T-helper 17 cell (primary cell): ENCODE measurements at regions not wholly inside any gene's neighbourhood (a gene's known extent, or its start where the extent isn't known, plus 50 kb on each side); places are given as distances from the start of the nearest gene placed in this dataset.

Source experiments
- ATAC-seq: fragments of 150-1000 bp; cut with Tn5 transposase; 2 replicates; pipeline ENCODE4 v1.10.0; 2021; ENCODE audit warnings: mild to moderate bottlenecking, moderate library complexity
- DNase-seq, 3 donors: peaks; one replicate each; pipeline versions ENCODE4 v3.0.0 to v3.0.0-alpha.2; 2020 to 2021
- H3K9me3 ChIP-seq: one replicate; pipeline ENCODE4 v1.7.0; 2013; ENCODE audit warnings: low read length, mild to moderate bottlenecking; ENCODE audit not compliant: control insufficient read depth, poor library complexity, severe bottlenecking
- H3K27ac Mint-ChIP-seq: one replicate; pipeline ENCODE4 v1.8.0; 2022; ENCODE audit warnings: mild to moderate bottlenecking, moderate library complexity, mixed read lengths
- H3K27me3 Mint-ChIP-seq: one replicate; pipeline ENCODE4 v1.8.0; 2022; ENCODE audit warnings: mixed read lengths
- H3K36me3 Mint-ChIP-seq: one replicate; pipeline ENCODE4 v1.8.0; 2022; ENCODE audit warnings: low read depth, mixed read lengths
- H3K4me1 Mint-ChIP-seq: one replicate; pipeline ENCODE4 v1.8.0; 2022; ENCODE audit warnings: mild to moderate bottlenecking, mixed read lengths
- H3K4me3 Mint-ChIP-seq: one replicate; pipeline ENCODE4 v1.8.0; 2022; ENCODE audit warnings: mild to moderate bottlenecking, moderate library complexity, mixed read lengths

- no peak for DNase-seq
- H3K4me1 Mint-ChIP-seq: peaks cover 2% of the 10 kb centered on the region
- no peak overlapping the region for H3K4me3 Mint-ChIP-seq
- no peak for ATAC-seq
- H3K27ac Mint-ChIP-seq: no peak overlapping the region
- no peaks in the 10 kb centered on the region for H3K9me3 ChIP-seq
- H3K27me3 Mint-ChIP-seq: no peaks in the 10 kb centered on the region
- no peaks in the 10 kb centered on the region for H3K36me3 Mint-ChIP-seq
Measured at GRCh38 chr12:34206061-34206785, 183.9 kb downstream of the ALG10 start.

- Mint-ChIP-seq H3K27me3 (no peaks in the 10 kb centered on the region), H3K4me3 (no peak overlapping the region), H3K27ac (no peak overlapping the region), H3K36me3 (no peaks in the 10 kb centered on the region), H3K4me1 (peaks cover 2% of the 10 kb centered on the region)
- H3K9me3 ChIP-seq: no peaks in the 10 kb centered on the region
- ATAC-seq (no peak), DNase-seq (no peak)
Measured at GRCh38 chr12:34207858-34208257, 185.6 kb downstream of the ALG10 start.

GRCh38 chr12:34208331-34209258 lies 186.3 kb downstream of the ALG10 start:
- ATAC-seq: no peak
- H3K27ac Mint-ChIP-seq: no peak overlapping the region
- H3K4me3 Mint-ChIP-seq: no peak overlapping the region
- no peaks in the 10 kb centered on the region for H3K36me3 Mint-ChIP-seq
- peaks cover 2% of the 10 kb centered on the region for H3K4me1 Mint-ChIP-seq
- DNase-seq: no peak
- no peaks in the 10 kb centered on the region for H3K9me3 ChIP-seq
- H3K27me3 Mint-ChIP-seq: no peaks in the 10 kb centered on the region

- peaks cover 2% of the 10 kb centered on the region for H3K4me1 Mint-ChIP-seq
- no peak overlapping the region for H3K4me3 Mint-ChIP-seq
- no peak overlapping the region for H3K27ac Mint-ChIP-seq
- no peak for DNase-seq
- H3K27me3 Mint-ChIP-seq: no peaks in the 10 kb centered on the region
- H3K36me3 Mint-ChIP-seq: no peaks in the 10 kb centered on the region
- no peak for ATAC-seq
- H3K9me3 ChIP-seq: no peaks in the 10 kb centered on the region
Measured at GRCh38 chr12:34209259-34209835, 187.1 kb downstream of the ALG10 start.

- no peak for DNase-seq
- ATAC-seq: no peak
- no peaks in the 10 kb centered on the region for H3K9me3 ChIP-seq
- no peaks in the 10 kb centered on the region for H3K36me3 Mint-ChIP-seq
- H3K4me3 Mint-ChIP-seq: no peak overlapping the region
- no peak overlapping the region for H3K27ac Mint-ChIP-seq
- H3K4me1 Mint-ChIP-seq: no peaks in the 10 kb centered on the region
- no peaks in the 10 kb centered on the region for H3K27me3 Mint-ChIP-seq
Measured at GRCh38 chr12:34210183-34210582, 187.9 kb downstream of the ALG10 start.

- no peak overlapping the region for H3K4me3 Mint-ChIP-seq
- DNase-seq: no peak
- ATAC-seq: no peak
Measured at GRCh38 chr12:34210689-34211530, 188.6 kb downstream of the ALG10 start.

GRCh38 chr12:34212651-34213050 lies 190.4 kb downstream of the ALG10 start:
- H3K36me3 Mint-ChIP-seq: peaks cover 4% of the 10 kb centered on the region
- no peaks in the 10 kb centered on the region for H3K9me3 ChIP-seq
- peaks cover 4% of the 10 kb centered on the region for H3K4me1 Mint-ChIP-seq
- no peak for DNase-seq
- ATAC-seq: no peak
- no peak overlapping the region for H3K4me3 Mint-ChIP-seq
- peaks cover 6% of the 10 kb centered on the region for H3K27me3 Mint-ChIP-seq
- H3K27ac Mint-ChIP-seq: no peak overlapping the region

More at GRCh38 chr12:34210689-34211530, 188.6 kb downstream of the ALG10 start:
- no peaks in the 10 kb centered on the region for H3K36me3 Mint-ChIP-seq
- no peaks in the 10 kb centered on the region for H3K27me3 Mint-ChIP-seq
- no peaks in the 10 kb centered on the region for H3K4me1 Mint-ChIP-seq
- H3K27ac Mint-ChIP-seq: no peak overlapping the region
- H3K9me3 ChIP-seq: no peaks in the 10 kb centered on the region

GRCh38 chr12:34214011-34214410 lies 191.7 kb downstream of the ALG10 start:
- H3K4me3 Mint-ChIP-seq: no peak overlapping the region
- ATAC-seq: no peak
- no peak for DNase-seq
- H3K9me3 ChIP-seq: no peaks in the 10 kb centered on the region
- H3K27ac Mint-ChIP-seq: no peak overlapping the region
- peaks cover 9% of the 10 kb centered on the region for H3K4me1 Mint-ChIP-seq
- peaks cover 14% of the 10 kb centered on the region for H3K27me3 Mint-ChIP-seq
- peaks cover 7% of the 10 kb centered on the region for H3K36me3 Mint-ChIP-seq

- no peaks in the 10 kb centered on the region for H3K9me3 ChIP-seq
- Mint-ChIP-seq H3K4me1 (peaks cover 9% of the 10 kb centered on the region), H3K36me3 (peaks cover 7% of the 10 kb centered on the region), H3K27ac (no peak overlapping the region), H3K4me3 (no peak overlapping the region), H3K27me3 (peaks cover 22% of the 10 kb centered on the region)
- no peak for DNase-seq
- ATAC-seq: no peak
Measured at GRCh38 chr12:34215213-34215892, 193.1 kb downstream of the ALG10 start.

GRCh38 chr12:34215893-34216285 lies 193.6 kb downstream of the ALG10 start:
- H3K36me3 Mint-ChIP-seq: peaks cover 7% of the 10 kb centered on the region
- no peak overlapping the region for H3K27ac Mint-ChIP-seq
- peaks cover 22% of the 10 kb centered on the region for H3K27me3 Mint-ChIP-seq
- DNase-seq (no peak), ATAC-seq (no peak)
- no peaks in the 10 kb centered on the region for H3K9me3 ChIP-seq
- H3K4me1 Mint-ChIP-seq: peaks cover 9% of the 10 kb centered on the region
- no peak overlapping the region for H3K4me3 Mint-ChIP-seq

- Mint-ChIP-seq H3K4me1 (peaks cover 9% of the 10 kb centered on the region), H3K4me3 (no peak overlapping the region), H3K27me3 (peaks cover 22% of the 10 kb centered on the region), H3K27ac (peak overlapping the region; percentile 69), H3K36me3 (peaks cover 7% of the 10 kb centered on the region)
- H3K9me3 ChIP-seq: no peaks in the 10 kb centered on the region
- ATAC-seq (no peak), DNase-seq (no peak)
Measured at GRCh38 chr12:34217660-34218059, 195.4 kb downstream of the ALG10 start.
